GM12878 (cell line): ENCODE measurements at regions not wholly inside any gene's neighbourhood (a gene's known extent, or its start where the extent isn't known, plus 50 kb on each side); places are given as distances from the start of the nearest gene placed in this dataset.

Source experiments
- CHD2 ChIP-seq: IDR thresholded peaks from 2 replicates; pipeline ENCODE4 v1.6.1; 2011; ENCODE audit warnings: low read depth, low read length, improper control_type of control experiment, borderline replicate concordance
- CREM ChIP-seq: IDR thresholded peaks from 2 replicates; pipeline ENCODE4 v1.6.1; 2014; ENCODE audit warnings: antibody characterized with exemption, low read depth
- EZH2 ChIP-seq: IDR thresholded peaks from 2 replicates; pipeline ENCODE4 v1.6.1; 2012; ENCODE audit warnings: low read depth, mild to moderate bottlenecking, control low read depth, inconsistent platforms, low read length, borderline replicate concordance; ENCODE audit not compliant: control insufficient read depth
- GATAD2B ChIP-seq: fragments of 450-650 bp; conservative IDR thresholded peaks from 2 replicates; pipeline ENCODE4 v1.6.1; 2017; ENCODE audit warnings: low read depth, mild to moderate bottlenecking, moderate library complexity
- HCFC1 ChIP-seq: fragments of 150-350 bp; IDR thresholded peaks from 2 replicates; pipeline ENCODE4 v1.6.1; 2014; ENCODE audit warnings: low read length
- HDAC2 ChIP-seq: fragments of 200-600 bp; sonication (generic); IDR thresholded peaks from 2 replicates; pipeline ENCODE4 v1.6.1; 2017
- MXI1 ChIP-seq: fragments of 150-350 bp; IDR thresholded peaks from 2 replicates; pipeline ENCODE4 v1.6.1; 2011; ENCODE audit warnings: low read depth, mild to moderate bottlenecking, inconsistent platforms, low read length, improper control_type of control experiment
- MYC ChIP-seq: IDR thresholded peaks from 2 replicates; pipeline ENCODE4 v1.6.1; 2011; ENCODE audit warnings: mild to moderate bottlenecking, low read length, moderate library complexity, inconsistent platforms; ENCODE audit not compliant: insufficient read depth, insufficient replicate concordance, insufficient read length, severe bottlenecking
- NBN ChIP-seq: fragments of 450-650 bp; IDR thresholded peaks from 2 replicates; pipeline ENCODE4 v1.6.1; 2016
- NR2C1 ChIP-seq: fragments of 450-650 bp; IDR thresholded peaks from 2 replicates; pipeline ENCODE4 v1.6.1; 2017; ENCODE audit warnings: antibody characterized with exemption, mild to moderate bottlenecking, moderate library complexity
- NR2C2 ChIP-seq: IDR thresholded peaks from 2 replicates; pipeline ENCODE4 v1.6.1; 2011; ENCODE audit warnings: borderline replicate concordance, low read depth; ENCODE audit not compliant: control insufficient read depth, insufficient read length
- POLR2A ChIP-seq: IDR thresholded peaks from 2 replicates; pipeline ENCODE4 v1.6.1; 2011; ENCODE audit warnings: low read depth, mild to moderate bottlenecking, low read length
- POLR2AphosphoS5 ChIP-seq: IDR thresholded peaks from 2 replicates; pipeline ENCODE4 v1.6.1; 2011; ENCODE audit warnings: mild to moderate bottlenecking, low read length, inconsistent platforms
- RUNX3 ChIP-seq: IDR thresholded peaks from 2 replicates; pipeline ENCODE4 v1.6.1; 2012; ENCODE audit warnings: low read length, inconsistent platforms
- SIN3A ChIP-seq: IDR thresholded peaks from 2 replicates; pipeline ENCODE4 v1.6.1; 2012; ENCODE audit warnings: low read depth, low read length, improper control_type of control experiment
- SREBF1 ChIP-seq: IDR thresholded peaks from 2 replicates; pipeline ENCODE4 v1.6.1; 2012; ENCODE audit warnings: mild to moderate bottlenecking, low read length
- TCF7 ChIP-seq: IDR thresholded peaks from 2 replicates; pipeline ENCODE4 v1.6.1; 2014; ENCODE audit warnings: antibody characterized with exemption, borderline replicate concordance
- WRNIP1 ChIP-seq: IDR thresholded peaks from 2 replicates; pipeline ENCODE4 v1.6.1; 2011; ENCODE audit warnings: low read depth, low read length, improper control_type of control experiment, borderline replicate concordance
- YY1 ChIP-seq: IDR thresholded peaks from 2 replicates; pipeline ENCODE4 v1.6.1; 2011; ENCODE audit warnings: low read depth, mild to moderate bottlenecking, low read length
- TF ChIP-seq, protein P1 (sequence below): fragments of 450-650 bp; IDR thresholded peaks from 2 replicates; pipeline ENCODE4 v1.6.1; 2016; ENCODE audit warnings: mild to moderate bottlenecking, moderate library complexity, borderline replicate concordance
- TF ChIP-seq, protein P2 (sequence below): fragments of 450-650 bp; IDR thresholded peaks from 2 replicates; pipeline ENCODE4 v1.6.1; 2017; ENCODE audit warnings: antibody characterized with exemption, mild to moderate bottlenecking, moderate library complexity
- TF ChIP-seq, protein P3 (sequence below): IDR thresholded peaks from 2 replicates; pipeline ENCODE4 v1.6.1; 2012; ENCODE audit warnings: low read depth, low read length, improper control_type of control experiment

DNA sequence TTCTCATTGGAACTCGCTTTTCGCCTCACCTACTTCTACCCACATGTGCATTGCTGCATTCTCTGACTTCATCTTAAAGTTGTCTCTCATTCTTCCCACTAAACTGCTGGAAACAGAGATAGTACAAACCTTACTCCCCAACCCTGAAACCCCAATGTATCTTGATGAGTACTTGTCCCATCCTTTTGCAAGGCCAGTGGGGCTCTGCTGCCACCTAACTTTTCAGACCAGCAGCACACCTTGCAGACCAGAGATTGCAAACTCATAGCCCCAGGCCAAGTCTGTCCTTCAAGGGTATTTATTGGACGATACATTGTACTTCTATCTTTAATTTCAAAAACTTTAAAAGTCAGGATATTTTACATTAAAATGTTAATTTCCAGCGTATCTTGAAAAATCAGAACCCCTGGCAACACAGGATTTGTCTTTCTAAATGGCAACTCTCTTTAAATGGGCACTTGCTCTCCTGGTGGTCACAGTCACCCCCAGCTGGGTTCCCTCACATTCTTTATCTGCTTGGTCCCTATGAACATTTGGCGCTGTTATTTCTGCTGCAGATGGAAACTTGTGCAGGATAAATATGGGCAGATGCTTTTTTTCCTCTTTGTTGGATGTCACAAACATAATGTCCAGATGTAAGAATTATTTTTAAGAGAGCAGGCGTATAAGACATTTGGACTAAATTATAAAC lies 83.9 kb downstream of the SOD2 start (continued):
- no peak for TF ChIP-seq GATAD2B
- TF ChIP-seq HDAC2 = no peak
- no peak for TF ChIP-seq RUNX3
- no peak for TF ChIP-seq NBN
- no peak for TF ChIP-seq MYC
- TF ChIP-seq SIN3A = no peak
- TF ChIP-seq WRNIP1 = no peak
- TF ChIP-seq, protein P1, sequence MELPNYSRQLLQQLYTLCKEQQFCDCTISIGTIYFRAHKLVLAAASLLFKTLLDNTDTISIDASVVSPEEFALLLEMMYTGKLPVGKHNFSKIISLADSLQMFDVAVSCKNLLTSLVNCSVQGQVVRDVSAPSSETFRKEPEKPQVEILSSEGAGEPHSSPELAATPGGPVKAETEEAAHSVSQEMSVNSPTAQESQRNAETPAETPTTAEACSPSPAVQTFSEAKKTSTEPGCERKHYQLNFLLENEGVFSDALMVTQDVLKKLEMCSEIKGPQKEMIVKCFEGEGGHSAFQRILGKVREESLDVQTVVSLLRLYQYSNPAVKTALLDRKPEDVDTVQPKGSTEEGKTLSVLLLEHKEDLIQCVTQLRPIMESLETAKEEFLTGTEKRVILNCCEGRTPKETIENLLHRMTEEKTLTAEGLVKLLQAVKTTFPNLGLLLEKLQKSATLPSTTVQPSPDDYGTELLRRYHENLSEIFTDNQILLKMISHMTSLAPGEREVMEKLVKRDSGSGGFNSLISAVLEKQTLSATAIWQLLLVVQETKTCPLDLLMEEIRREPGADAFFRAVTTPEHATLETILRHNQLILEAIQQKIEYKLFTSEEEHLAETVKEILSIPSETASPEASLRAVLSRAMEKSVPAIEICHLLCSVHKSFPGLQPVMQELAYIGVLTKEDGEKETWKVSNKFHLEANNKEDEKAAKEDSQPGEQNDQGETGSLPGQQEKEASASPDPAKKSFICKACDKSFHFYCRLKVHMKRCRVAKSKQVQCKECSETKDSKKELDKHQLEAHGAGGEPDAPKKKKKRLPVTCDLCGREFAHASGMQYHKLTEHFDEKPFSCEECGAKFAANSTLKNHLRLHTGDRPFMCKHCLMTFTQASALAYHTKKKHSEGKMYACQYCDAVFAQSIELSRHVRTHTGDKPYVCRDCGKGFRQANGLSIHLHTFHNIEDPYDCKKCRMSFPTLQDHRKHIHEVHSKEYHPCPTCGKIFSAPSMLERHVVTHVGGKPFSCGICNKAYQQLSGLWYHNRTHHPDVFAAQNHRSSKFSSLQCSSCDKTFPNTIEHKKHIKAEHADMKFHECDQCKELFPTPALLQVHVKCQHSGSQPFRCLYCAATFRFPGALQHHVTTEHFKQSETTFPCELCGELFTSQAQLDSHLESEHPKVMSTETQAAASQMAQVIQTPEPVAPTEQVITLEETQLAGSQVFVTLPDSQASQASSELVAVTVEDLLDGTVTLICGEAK = no peak
- TF ChIP-seq NR2C2 = no peak
- 0 out of 2 replicates have a peak, but pooled peaks have one; percentile 25 for TF ChIP-seq YY1
- TF ChIP-seq, protein P2, sequence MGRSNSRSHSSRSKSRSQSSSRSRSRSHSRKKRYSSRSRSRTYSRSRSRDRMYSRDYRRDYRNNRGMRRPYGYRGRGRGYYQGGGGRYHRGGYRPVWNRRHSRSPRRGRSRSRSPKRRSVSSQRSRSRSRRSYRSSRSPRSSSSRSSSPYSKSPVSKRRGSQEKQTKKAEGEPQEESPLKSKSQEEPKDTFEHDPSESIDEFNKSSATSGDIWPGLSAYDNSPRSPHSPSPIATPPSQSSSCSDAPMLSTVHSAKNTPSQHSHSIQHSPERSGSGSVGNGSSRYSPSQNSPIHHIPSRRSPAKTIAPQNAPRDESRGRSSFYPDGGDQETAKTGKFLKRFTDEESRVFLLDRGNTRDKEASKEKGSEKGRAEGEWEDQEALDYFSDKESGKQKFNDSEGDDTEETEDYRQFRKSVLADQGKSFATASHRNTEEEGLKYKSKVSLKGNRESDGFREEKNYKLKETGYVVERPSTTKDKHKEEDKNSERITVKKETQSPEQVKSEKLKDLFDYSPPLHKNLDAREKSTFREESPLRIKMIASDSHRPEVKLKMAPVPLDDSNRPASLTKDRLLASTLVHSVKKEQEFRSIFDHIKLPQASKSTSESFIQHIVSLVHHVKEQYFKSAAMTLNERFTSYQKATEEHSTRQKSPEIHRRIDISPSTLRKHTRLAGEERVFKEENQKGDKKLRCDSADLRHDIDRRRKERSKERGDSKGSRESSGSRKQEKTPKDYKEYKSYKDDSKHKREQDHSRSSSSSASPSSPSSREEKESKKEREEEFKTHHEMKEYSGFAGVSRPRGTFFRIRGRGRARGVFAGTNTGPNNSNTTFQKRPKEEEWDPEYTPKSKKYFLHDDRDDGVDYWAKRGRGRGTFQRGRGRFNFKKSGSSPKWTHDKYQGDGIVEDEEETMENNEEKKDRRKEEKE = no peak
- TF ChIP-seq MXI1 = no peak
- TF ChIP-seq, protein P3, sequence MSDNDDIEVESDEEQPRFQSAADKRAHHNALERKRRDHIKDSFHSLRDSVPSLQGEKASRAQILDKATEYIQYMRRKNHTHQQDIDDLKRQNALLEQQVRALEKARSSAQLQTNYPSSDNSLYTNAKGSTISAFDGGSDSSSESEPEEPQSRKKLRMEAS = no peak
- no peak for TF ChIP-seq CREM
- TF ChIP-seq HCFC1 = no peak
- TF ChIP-seq POLR2A = no peak
- TF ChIP-seq EZH2 = no peak
- TF ChIP-seq POLR2AphosphoS5 = no peak
- TF ChIP-seq TCF7 = no peak
- TF ChIP-seq NR2C1 = no peak
- no peak for TF ChIP-seq SREBF1
- TF ChIP-seq CHD2 = no peak
